Liver (tissue), 8 donors: ENCODE measurements at regions not wholly inside any gene's neighbourhood (a gene's known extent, or its start where the extent isn't known, plus 50 kb on each side); places are given as distances from the start of the nearest gene placed in this dataset.

Experiments used
- DNase-seq: peaks from one replicate; pipeline ENCODE4 v3.0.0-alpha.2; 2017; ENCODE audit warnings: low spot score
- H3K27ac ChIP-seq, 2 donors: one replicate each; pipeline ENCODE4 v1.7.0; 2013; ENCODE audit warnings: inconsistent platforms in 2 of 2, low read length in 2 of 2, control low read depth in 1 of 2, low read depth in 1 of 2, mild to moderate bottlenecking in 1 of 2
- H3K27me3 ChIP-seq, 4 donors: one replicate each; pipeline versions ENCODE4 v1.6.1 to v1.7.0; 2013; ENCODE audit warnings: low read length in 3 of 4, inconsistent platforms in 1 of 4, mild to moderate bottlenecking in 1 of 4, moderate library complexity in 1 of 4; ENCODE audit not compliant: control insufficient read depth in 4 of 4, insufficient read depth in 4 of 4
- H3K36me3 ChIP-seq, 4 donors: one replicate each; pipeline versions ENCODE4 v1.6.1 to v1.7.0; 2013; ENCODE audit warnings: low read length in 3 of 4, mild to moderate bottlenecking in 3 of 4, low read depth in 1 of 4, moderate library complexity in 1 of 4; ENCODE audit not compliant: control insufficient read depth in 4 of 4, insufficient read depth in 3 of 4
- H3K4me1 ChIP-seq, 4 donors: one replicate each; pipeline versions ENCODE4 v1.6.1 to v1.7.0; 2013; ENCODE audit warnings: low read length in 3 of 4, mild to moderate bottlenecking in 3 of 4, moderate library complexity in 1 of 4; ENCODE audit not compliant: control insufficient read depth in 4 of 4, insufficient read depth in 4 of 4
- H3K4me3 ChIP-seq, 3 donors: one replicate each; pipeline versions ENCODE4 v1.6.1 to v1.7.0; 2013; ENCODE audit warnings: low read length in 3 of 3, control low read depth in 1 of 3, low read depth in 1 of 3, mild to moderate bottlenecking in 1 of 3
- H3K9ac ChIP-seq, 2 donors: one replicate each; pipeline ENCODE4 v1.7.0; 2013; ENCODE audit warnings: low read length in 2 of 2, mild to moderate bottlenecking in 2 of 2, moderate library complexity in 2 of 2, control low read depth in 1 of 2, low read depth in 1 of 2
- H3K9me3 ChIP-seq, 4 donors: one replicate each; pipeline versions ENCODE4 v1.6.1 to v1.7.0; 2013; ENCODE audit warnings: low read length in 3 of 4; ENCODE audit not compliant: control insufficient read depth in 4 of 4
- EGR1 ChIP-seq, 2 donors: IDR thresholded peaks; 2 replicates each; pipeline ENCODE4 v1.6.1; 2016 to 2018; ENCODE audit warnings: antibody characterized with exemption in 2 of 2, low read depth in 2 of 2
- FOXA1 ChIP-seq: IDR thresholded peaks from 2 replicates; pipeline ENCODE4 v1.6.1; 2016; ENCODE audit warnings: antibody characterized with exemption
- FOXA2 ChIP-seq: IDR thresholded peaks from 2 replicates; pipeline ENCODE4 v1.6.1; 2016; ENCODE audit warnings: antibody characterized with exemption
- GABPA ChIP-seq, 2 donors: IDR thresholded peaks in 1 of 2; conservative IDR thresholded peaks in 1 of 2; 2 replicates each; pipeline ENCODE4 v1.6.1; 2016; ENCODE audit warnings: antibody characterized with exemption in 2 of 2, mild to moderate bottlenecking in 1 of 2, moderate library complexity in 1 of 2
- HNF4A ChIP-seq, 2 donors: conservative IDR thresholded peaks; 2 replicates each; pipeline ENCODE4 v1.6.1; 2016; ENCODE audit warnings: antibody characterized with exemption in 2 of 2, mild to moderate bottlenecking in 2 of 2
- HNF4G ChIP-seq: IDR thresholded peaks from 2 replicates; pipeline ENCODE4 v1.6.1; 2016; ENCODE audit warnings: antibody characterized with exemption
- JUND ChIP-seq, 2 donors: IDR thresholded peaks; 2 replicates each; pipeline ENCODE4 v1.6.1; 2016; ENCODE audit warnings: antibody characterized with exemption in 2 of 2
- NR2F2 ChIP-seq: IDR thresholded peaks from 2 replicates; pipeline ENCODE4 v1.6.1; 2016; ENCODE audit warnings: antibody characterized with exemption
- RAD21 ChIP-seq, 2 donors: IDR thresholded peaks; 2 replicates each; pipeline ENCODE4 v1.6.1; 2016; ENCODE audit warnings: antibody characterized with exemption in 2 of 2, mild to moderate bottlenecking in 2 of 2
- RXRA ChIP-seq, 2 donors: IDR thresholded peaks; 2 replicates each; pipeline ENCODE4 v1.6.1; 2017 to 2018; ENCODE audit warnings: antibody characterized with exemption in 2 of 2, mild to moderate bottlenecking in 1 of 2
- SP1 ChIP-seq: IDR thresholded peaks from 2 replicates; pipeline ENCODE4 v1.6.1; 2018; ENCODE audit warnings: antibody characterized with exemption, mild to moderate bottlenecking
- TAF1 ChIP-seq: conservative IDR thresholded peaks from 2 replicates; pipeline ENCODE4 v1.6.1; 2016; ENCODE audit warnings: antibody characterized with exemption, mild to moderate bottlenecking
- YY1 ChIP-seq: IDR thresholded peaks from 2 replicates; pipeline ENCODE4 v1.6.1; 2016; ENCODE audit warnings: antibody characterized with exemption, mild to moderate bottlenecking
- WGBS: extraction: QIAGEN DNeasy Blood & Tissue Kit; methylation state at CpG from one replicate; pipeline ENCODE4 v1.1.7; 2013; 5-methylcytosine and 5-hydroxymethylcytosine counted together
- TF ChIP-seq, protein P1 (sequence below): fragments of 150-350 bp; IDR thresholded peaks from 2 replicates; pipeline ENCODE4 v1.5.1; 2017; ENCODE audit warnings: improper control_type of control experiment, low read depth, low read length; ENCODE audit not compliant: missing input control
- TF ChIP-seq, protein P2 (sequence below): IDR thresholded peaks from 2 replicates; pipeline ENCODE4 v1.6.1; 2016; ENCODE audit warnings: antibody characterized with exemption, mild to moderate bottlenecking
- TF ChIP-seq, protein P3 (sequence below): IDR thresholded peaks from 2 replicates; pipeline ENCODE4 v1.6.1; 2016; ENCODE audit warnings: antibody characterized with exemption
- TF ChIP-seq, protein P4 (sequence below): IDR thresholded peaks from 2 replicates; pipeline ENCODE4 v1.6.1; 2016; ENCODE audit warnings: antibody characterized with exemption
- TF ChIP-seq, protein P5 (sequence below): IDR thresholded peaks from 2 replicates; pipeline ENCODE4 v1.6.1; 2016; ENCODE audit warnings: antibody characterized with exemption
- donor health status: healthy.
- donor health status: healthy.
- donor health status: healthy.
- donor health status: healthy.
- donor health status: healthy.

DNA sequence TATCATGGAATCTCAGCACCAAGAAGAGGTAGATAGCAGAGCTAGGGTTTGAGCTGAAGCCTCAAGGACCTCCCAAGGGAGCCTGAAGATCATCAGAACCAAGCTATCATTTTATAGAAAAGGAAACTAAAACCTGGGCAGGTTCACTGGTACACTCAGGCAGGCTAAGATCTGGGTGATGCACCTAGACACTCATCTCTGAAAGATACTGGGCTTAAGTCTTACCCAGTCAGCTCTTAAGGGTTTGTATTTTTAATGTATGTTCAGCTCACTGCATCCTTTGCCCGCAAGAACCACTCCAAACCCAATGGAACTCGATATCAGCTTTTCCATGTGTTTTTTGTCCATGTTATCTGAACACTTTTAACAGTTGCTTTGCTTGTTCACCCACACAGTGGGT, 78.0 kb upstream of the SLC22A16 start:
- H3K27ac ChIP-seq = peak overlapping the region in 1 of 2 donors; percentile 28
- peaks cover 0 to 4% (median 0%) of the 10 kb centered on the region in 4 donors for H3K9me3 ChIP-seq
- no peak overlapping the region for H3K9ac ChIP-seq
- peaks cover 0 to 4% (median 3%) of the 10 kb centered on the region in 4 donors for H3K4me1 ChIP-seq
- no peaks in the 10 kb centered on the region for H3K27me3 ChIP-seq
- no peak for DNase-seq
- TF ChIP-seq, protein P1, sequence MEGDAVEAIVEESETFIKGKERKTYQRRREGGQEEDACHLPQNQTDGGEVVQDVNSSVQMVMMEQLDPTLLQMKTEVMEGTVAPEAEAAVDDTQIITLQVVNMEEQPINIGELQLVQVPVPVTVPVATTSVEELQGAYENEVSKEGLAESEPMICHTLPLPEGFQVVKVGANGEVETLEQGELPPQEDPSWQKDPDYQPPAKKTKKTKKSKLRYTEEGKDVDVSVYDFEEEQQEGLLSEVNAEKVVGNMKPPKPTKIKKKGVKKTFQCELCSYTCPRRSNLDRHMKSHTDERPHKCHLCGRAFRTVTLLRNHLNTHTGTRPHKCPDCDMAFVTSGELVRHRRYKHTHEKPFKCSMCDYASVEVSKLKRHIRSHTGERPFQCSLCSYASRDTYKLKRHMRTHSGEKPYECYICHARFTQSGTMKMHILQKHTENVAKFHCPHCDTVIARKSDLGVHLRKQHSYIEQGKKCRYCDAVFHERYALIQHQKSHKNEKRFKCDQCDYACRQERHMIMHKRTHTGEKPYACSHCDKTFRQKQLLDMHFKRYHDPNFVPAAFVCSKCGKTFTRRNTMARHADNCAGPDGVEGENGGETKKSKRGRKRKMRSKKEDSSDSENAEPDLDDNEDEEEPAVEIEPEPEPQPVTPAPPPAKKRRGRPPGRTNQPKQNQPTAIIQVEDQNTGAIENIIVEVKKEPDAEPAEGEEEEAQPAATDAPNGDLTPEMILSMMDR = no peak
- no peak overlapping the region for H3K4me3 ChIP-seq
- 93% methylated on average over 2 of the region's 2 CpGs for WGBS
- no peaks in the 10 kb centered on the region for H3K36me3 ChIP-seq

DNA sequence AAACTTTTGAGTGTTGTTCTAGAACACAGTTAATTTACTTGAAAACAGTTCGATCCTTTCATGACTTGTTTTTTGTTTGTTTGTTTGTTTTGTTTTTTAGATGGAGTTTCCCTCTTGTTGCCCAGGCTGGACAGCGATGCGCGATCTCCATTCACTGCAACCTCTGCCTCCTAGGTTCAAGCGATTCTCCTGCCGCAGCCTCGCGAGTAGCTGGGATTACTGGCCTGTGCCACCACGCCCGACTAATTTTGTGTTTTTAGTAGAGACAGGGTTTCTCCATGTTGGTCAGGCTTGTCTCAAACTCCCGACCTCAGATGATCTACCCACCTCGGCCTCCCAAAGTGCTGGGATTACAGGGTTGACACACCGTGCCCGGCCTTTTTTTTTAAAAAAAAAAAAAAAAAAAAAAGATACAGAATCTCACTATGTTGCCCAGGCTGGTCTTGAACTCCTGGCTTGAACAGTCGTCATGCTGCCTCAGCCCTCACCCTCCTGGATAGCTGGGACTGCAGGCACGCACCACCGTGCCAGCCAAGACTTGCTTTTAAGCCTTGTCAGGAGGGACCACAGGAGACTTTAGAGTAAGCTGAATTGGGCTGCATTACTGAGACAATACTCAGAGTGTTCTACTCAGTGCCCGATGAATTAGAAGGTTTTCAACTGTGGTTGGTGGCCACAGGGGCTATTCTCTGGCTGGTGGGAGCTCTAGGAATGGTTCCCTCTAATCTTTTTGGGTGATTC, 76.7 kb upstream of the SLC22A16 start:
- H3K27me3 ChIP-seq = no peaks in the 10 kb centered on the region
- H3K9ac ChIP-seq = no peak overlapping the region
- WGBS = 96% methylated on average over 18 of the region's 18 CpGs
- no peaks in the 10 kb centered on the region for H3K36me3 ChIP-seq
- no peak overlapping the region for H3K4me3 ChIP-seq
- TF ChIP-seq, protein P2, sequence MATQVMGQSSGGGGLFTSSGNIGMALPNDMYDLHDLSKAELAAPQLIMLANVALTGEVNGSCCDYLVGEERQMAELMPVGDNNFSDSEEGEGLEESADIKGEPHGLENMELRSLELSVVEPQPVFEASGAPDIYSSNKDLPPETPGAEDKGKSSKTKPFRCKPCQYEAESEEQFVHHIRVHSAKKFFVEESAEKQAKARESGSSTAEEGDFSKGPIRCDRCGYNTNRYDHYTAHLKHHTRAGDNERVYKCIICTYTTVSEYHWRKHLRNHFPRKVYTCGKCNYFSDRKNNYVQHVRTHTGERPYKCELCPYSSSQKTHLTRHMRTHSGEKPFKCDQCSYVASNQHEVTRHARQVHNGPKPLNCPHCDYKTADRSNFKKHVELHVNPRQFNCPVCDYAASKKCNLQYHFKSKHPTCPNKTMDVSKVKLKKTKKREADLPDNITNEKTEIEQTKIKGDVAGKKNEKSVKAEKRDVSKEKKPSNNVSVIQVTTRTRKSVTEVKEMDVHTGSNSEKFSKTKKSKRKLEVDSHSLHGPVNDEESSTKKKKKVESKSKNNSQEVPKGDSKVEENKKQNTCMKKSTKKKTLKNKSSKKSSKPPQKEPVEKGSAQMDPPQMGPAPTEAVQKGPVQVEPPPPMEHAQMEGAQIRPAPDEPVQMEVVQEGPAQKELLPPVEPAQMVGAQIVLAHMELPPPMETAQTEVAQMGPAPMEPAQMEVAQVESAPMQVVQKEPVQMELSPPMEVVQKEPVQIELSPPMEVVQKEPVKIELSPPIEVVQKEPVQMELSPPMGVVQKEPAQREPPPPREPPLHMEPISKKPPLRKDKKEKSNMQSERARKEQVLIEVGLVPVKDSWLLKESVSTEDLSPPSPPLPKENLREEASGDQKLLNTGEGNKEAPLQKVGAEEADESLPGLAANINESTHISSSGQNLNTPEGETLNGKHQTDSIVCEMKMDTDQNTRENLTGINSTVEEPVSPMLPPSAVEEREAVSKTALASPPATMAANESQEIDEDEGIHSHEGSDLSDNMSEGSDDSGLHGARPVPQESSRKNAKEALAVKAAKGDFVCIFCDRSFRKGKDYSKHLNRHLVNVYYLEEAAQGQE = no peak
- TF ChIP-seq YY1 = no peak
- TF ChIP-seq RXRA (IDR thresholded peaks at IDR 0.05) = no peak
- TF ChIP-seq SP1 = no peak
- no peak for TF ChIP-seq JUND (IDR thresholded peaks at IDR 0.05)
- no peak for TF ChIP-seq EGR1 (IDR thresholded peaks at IDR 0.05; ENCODE audit: low read depth in 2 of 2)
- TF ChIP-seq, protein P1 = no peak
- no peak for TF ChIP-seq RAD21 (IDR thresholded peaks at IDR 0.05)
- no peak for TF ChIP-seq NR2F2
- no peak for TF ChIP-seq HNF4G
- TF ChIP-seq, protein P3, sequence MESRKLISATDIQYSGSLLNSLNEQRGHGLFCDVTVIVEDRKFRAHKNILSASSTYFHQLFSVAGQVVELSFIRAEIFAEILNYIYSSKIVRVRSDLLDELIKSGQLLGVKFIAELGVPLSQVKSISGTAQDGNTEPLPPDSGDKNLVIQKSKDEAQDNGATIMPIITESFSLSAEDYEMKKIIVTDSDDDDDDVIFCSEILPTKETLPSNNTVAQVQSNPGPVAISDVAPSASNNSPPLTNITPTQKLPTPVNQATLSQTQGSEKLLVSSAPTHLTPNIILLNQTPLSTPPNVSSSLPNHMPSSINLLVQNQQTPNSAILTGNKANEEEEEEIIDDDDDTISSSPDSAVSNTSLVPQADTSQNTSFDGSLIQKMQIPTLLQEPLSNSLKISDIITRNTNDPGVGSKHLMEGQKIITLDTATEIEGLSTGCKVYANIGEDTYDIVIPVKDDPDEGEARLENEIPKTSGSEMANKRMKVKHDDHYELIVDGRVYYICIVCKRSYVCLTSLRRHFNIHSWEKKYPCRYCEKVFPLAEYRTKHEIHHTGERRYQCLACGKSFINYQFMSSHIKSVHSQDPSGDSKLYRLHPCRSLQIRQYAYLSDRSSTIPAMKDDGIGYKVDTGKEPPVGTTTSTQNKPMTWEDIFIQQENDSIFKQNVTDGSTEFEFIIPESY = no peak
- no peak for TF ChIP-seq HNF4A (conservative IDR thresholded peaks at IDR 0.05)
- TF ChIP-seq GABPA (IDR thresholded peaks at IDR 0.05 in 1 of 2, conservative IDR thresholded peaks at IDR 0.05 in 1 of 2) = no peak
- TF ChIP-seq, protein P4, sequence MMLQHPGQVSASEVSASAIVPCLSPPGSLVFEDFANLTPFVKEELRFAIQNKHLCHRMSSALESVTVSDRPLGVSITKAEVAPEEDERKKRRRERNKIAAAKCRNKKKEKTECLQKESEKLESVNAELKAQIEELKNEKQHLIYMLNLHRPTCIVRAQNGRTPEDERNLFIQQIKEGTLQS = no peak
- TF ChIP-seq FOXA2 = no peak
- TF ChIP-seq, protein P5, sequence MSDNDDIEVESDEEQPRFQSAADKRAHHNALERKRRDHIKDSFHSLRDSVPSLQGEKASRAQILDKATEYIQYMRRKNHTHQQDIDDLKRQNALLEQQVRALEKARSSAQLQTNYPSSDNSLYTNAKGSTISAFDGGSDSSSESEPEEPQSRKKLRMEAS = no peak
- TF ChIP-seq TAF1 = no peak
- TF ChIP-seq FOXA1 = no peak
- H3K27ac ChIP-seq = no peak overlapping the region
- DNase-seq = no peak
- no peaks in the 10 kb centered on the region for H3K4me1 ChIP-seq
- H3K9me3 ChIP-seq = peaks cover 0 to 4% (median 0%) of the 10 kb centered on the region in 4 donors
